HepG2 (cell line): ENCODE measurements at regions not wholly inside any gene's neighbourhood (a gene's known extent, or its start where the extent isn't known, plus 50 kb on each side); places are given as distances from the start of the nearest gene placed in this dataset.

Source experiments
- ATAC-seq: fragments of 200-7000 bp; cut with Tn5 transposase; 3 replicates; pipeline ENCODE4 v1.9.1; 2020; ENCODE audit warnings: mild to moderate bottlenecking, moderate library complexity
- BruUV-seq: library from RNA; stranded (reverse); fragments of 400-500 nt; replicated peaks from 2 replicates; lab custom pipeline; 2021; lab: Mats Ljungman, UMichigan
- CTCF ChIA-PET: fragments of 300-600 bp; formaldehyde crosslinking; extraction: SDS; loops from one replicate; lab custom pipeline; 2021; ENCODE audit warnings: low total read pairs, inconsistent platforms, low intra/inter-chr PET ratio; lab: Yijun Ruan, JAX
- POLR2A ChIA-PET: fragments of 350-600 bp; sonication (Branson Sonifier 250); formaldehyde crosslinking; loops from one replicate; lab custom pipeline; 2020; ENCODE audit warnings: antibody characterized with exemption, inconsistent platforms; lab: Yijun Ruan, JAX
- DNase-seq: peaks from one replicate; pipeline ENCODE4 v3.0.0-alpha.2; 2015; ENCODE audit warnings: low spot score
- FAIRE-seq: peaks from 3 replicates; lab custom pipeline; 2011; peaks lifted over from hg19 to GRCh38; lab: Jason Lieb, UNC
- H2AFZ ChIP-seq: one replicate; pipeline ENCODE4 v1.6.1; 2011; ENCODE audit warnings: low read length, inconsistent platforms
- H3K27ac ChIP-seq: fragments of 300-600 bp; 3 replicates; pipeline ENCODE4 v1.8.0; 2011; ENCODE audit warnings: mixed run types, mild to moderate bottlenecking, mixed read lengths, low read length, inconsistent platforms; ENCODE audit not compliant: insufficient read depth; ENCODE audit errors: extremely low read length
- H3K27me3 ChIP-seq, 2 experiments: fragments of 200-600 bp in 1 of 2; 2 replicates in 1 of 2; 3 replicates in 1 of 2; pipeline versions ENCODE4 v1.6.0 to v1.8.0; 2011; ENCODE audit warnings: low read length in 2 of 2, mild to moderate bottlenecking in 2 of 2, moderate library complexity in 2 of 2, inconsistent platforms in 1 of 2; ENCODE audit not compliant: insufficient read depth in 2 of 2, control insufficient read depth in 1 of 2
- H3K36me3 ChIP-seq, 2 experiments: fragments of 200-600 bp in 1 of 2; replicated peaks in 1 of 2; 2 replicates in 1 of 2; 3 replicates in 1 of 2; pipeline versions ENCODE4 v1.5.1 to v1.8.0; 2011; ENCODE audit warnings: low read length in 2 of 2, inconsistent platforms in 1 of 2; ENCODE audit not compliant: insufficient read depth in 2 of 2, control insufficient read depth in 1 of 2
- H3K4me1 ChIP-seq: 2 replicates; pipeline ENCODE4 v1.5.1; 2012; ENCODE audit warnings: low read length, inconsistent platforms; ENCODE audit not compliant: insufficient read depth
- H3K4me2 ChIP-seq: 2 replicates; pipeline ENCODE4 v1.6.0; 2011; ENCODE audit warnings: low read depth, low read length, inconsistent platforms
- H3K4me3 ChIP-seq, 3 experiments: fragments of 200-600 bp in 1 of 3; sonication (generic), shearing (Covaris generic) in 1 of 3; replicated peaks in 1 of 3; 2 replicates each; pipeline ENCODE4 v1.5.1; 2011 to 2016; ENCODE audit warnings: low read length in 3 of 3, inconsistent platforms in 2 of 3, low read depth in 2 of 3, mild to moderate bottlenecking in 2 of 3, control low read depth in 1 of 3, mixed read lengths in 1 of 3; ENCODE audit not compliant: insufficient read depth in 1 of 3
- H3K79me2 ChIP-seq: one replicate; pipeline ENCODE4 v1.6.1; 2011; ENCODE audit warnings: low read length, inconsistent platforms; ENCODE audit not compliant: insufficient read depth
- H3K9ac ChIP-seq: 2 replicates; pipeline ENCODE4 v1.6.0; 2011; ENCODE audit warnings: mild to moderate bottlenecking, low read depth, low read length, inconsistent platforms; ENCODE audit not compliant: insufficient read depth
- H3K9me3 ChIP-seq: 2 replicates; pipeline ENCODE4 v1.5.1; 2012; ENCODE audit warnings: mild to moderate bottlenecking, low read length
- H4K20me1 ChIP-seq: 2 replicates; pipeline ENCODE4 v1.6.0; 2011; ENCODE audit warnings: inconsistent platforms, mild to moderate bottlenecking, low read length, moderate library complexity; ENCODE audit not compliant: insufficient read depth
- ELF1 ChIP-seq: sonication (generic); formaldehyde crosslinking; IDR thresholded peaks from 2 replicates; pipeline ENCODE4 v1.4.0; 2020; ENCODE audit warnings: missing genetic modification reagents
- HIVEP1 ChIP-seq: sonication (generic); formaldehyde crosslinking; IDR thresholded peaks from 2 replicates; pipeline ENCODE4 v1.4.0; 2020; ENCODE audit warnings: mild to moderate bottlenecking, missing genetic modification reagents
- HNF4A ChIP-seq: sonication (generic); formaldehyde crosslinking; IDR thresholded peaks from 2 replicates; pipeline ENCODE4 v1.4.0; 2020; ENCODE audit warnings: missing genetic modification reagents
- MAFK ChIP-seq, 2 experiments: IDR thresholded peaks in 1 of 2; conservative IDR thresholded peaks in 1 of 2; 2 replicates each; pipeline ENCODE4 v1.6.1; 2011; ENCODE audit warnings: improper control_type of control experiment in 2 of 2, low read length in 2 of 2
- NR1H2 ChIP-seq: sonication (generic); formaldehyde crosslinking; IDR thresholded peaks from 2 replicates; pipeline ENCODE4 v1.8.1; 2022; ENCODE audit warnings: low read depth, missing genetic modification reagents, borderline replicate concordance
- SOX6 ChIP-seq, 2 experiments: fragments of 450-650 bp in 1 of 2; sonication (generic) in 1 of 2; formaldehyde crosslinking in 1 of 2; IDR thresholded peaks; 2 replicates each; pipeline versions ENCODE4 v1.4.0 to v1.6.1; 2017 to 2020; ENCODE audit warnings: antibody characterized with exemption in 1 of 2, mild to moderate bottlenecking in 1 of 2, missing genetic modification reagents in 1 of 2
- THYN1 ChIP-seq: sonication (generic); formaldehyde crosslinking; IDR thresholded peaks from 2 replicates; pipeline ENCODE4 v1.8.1; 2023; ENCODE audit warnings: low read depth, mild to moderate bottlenecking, moderate library complexity, missing genetic modification reagents, borderline replicate concordance
- WGBS: methylation state at CpG from one replicate; pipeline ENCODE4 v1.1.6; 2017; ENCODE audit warnings: low lambda C conversion rate; 5-methylcytosine and 5-hydroxymethylcytosine counted together
- in situ Hi-C: cut with HindIII; loops from 2 replicates; pipeline ENCODE4 v1.10.0; 2017; ENCODE audit warnings: low pct_unique_long_range_greater_than_20kb; ENCODE audit not compliant: extremely low pct_ligation_motif_present
- intact Hi-C: fragments of 100-400 bp; cut with micrococcal nuclease; formaldehyde crosslinking; loops from one replicate; pipeline ENCODE4 v1.10.0; 2022; ENCODE audit not compliant: unreplicated experiment
- TF ChIP-seq, protein P1 (sequence below): sonication (generic); formaldehyde crosslinking; IDR thresholded peaks from 2 replicates; pipeline ENCODE4 v1.4.0; 2020; ENCODE audit warnings: mild to moderate bottlenecking, missing genetic modification reagents

DNA sequence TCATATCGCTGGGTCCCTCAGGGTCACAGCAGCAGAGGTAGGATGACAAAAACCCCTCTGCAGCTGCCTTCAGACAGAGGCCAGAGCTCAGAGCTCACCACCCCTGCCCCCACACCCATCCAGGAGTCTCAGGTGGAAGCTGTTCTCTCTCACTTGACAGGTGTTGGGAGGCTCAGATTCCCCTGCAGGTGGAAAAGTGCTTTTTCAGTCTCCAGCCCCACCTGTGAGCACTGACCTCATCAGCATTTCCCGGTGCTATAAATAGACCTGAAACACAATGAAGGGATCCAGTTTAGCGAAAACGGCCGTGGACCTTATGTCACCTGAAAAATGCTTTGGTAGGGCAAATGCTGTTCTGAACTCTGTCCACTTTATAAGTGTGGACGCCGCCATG is 254.9 kb downstream of the NDUFA10 start:
- 31% methylated on average over 6 of the region's 7 CpGs for WGBS
- FAIRE-seq: no peak
- Histone ChIP-seq H3K9ac (no peak overlapping the region), H3K27me3 (peaks cover 13 to 78% of the 10 kb centered on the region in 2 experiments; a peak in 4 of 5 replicates), H3K4me2 (no peak overlapping the region), H3K4me1 (no peaks in the 10 kb centered on the region), H3K27ac (no peak overlapping the region), H3K9me3 (peaks cover 8% of the 10 kb centered on the region), H3K4me3 (no peak overlapping the region), H2AFZ (no peak overlapping the region), H3K79me2 (no peaks in the 10 kb centered on the region), H3K36me3 (no peaks in the 10 kb centered on the region), H4K20me1 (no peaks in the 10 kb centered on the region)
- in situ Hi-C loops (no loop called here), intact Hi-C loops (no loop called here)
- TF ChIP-seq NR1H2 (CRISPR knock-in tag) (no peak), HNF4A (CRISPR knock-in tag) (no peak), HIVEP1 (CRISPR knock-in tag) (no peak), THYN1 (CRISPR knock-in tag) (no peak), SOX6 (IDR thresholded peaks at IDR 0.05) (no peak), SOX6 (CRISPR knock-in tag; IDR thresholded peaks at IDR 0.05) (no peak)
- TF ChIP-seq, protein P1, sequence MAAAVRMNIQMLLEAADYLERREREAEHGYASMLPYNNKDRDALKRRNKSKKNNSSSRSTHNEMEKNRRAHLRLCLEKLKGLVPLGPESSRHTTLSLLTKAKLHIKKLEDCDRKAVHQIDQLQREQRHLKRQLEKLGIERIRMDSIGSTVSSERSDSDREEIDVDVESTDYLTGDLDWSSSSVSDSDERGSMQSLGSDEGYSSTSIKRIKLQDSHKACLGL: no peak
- ChIA-PET POLR2A (no interaction called here), CTCF (no interaction called here)
- DNase-seq: no peak
- no TSS peak for BruUV-seq
- no peak for ATAC-seq

DNA sequence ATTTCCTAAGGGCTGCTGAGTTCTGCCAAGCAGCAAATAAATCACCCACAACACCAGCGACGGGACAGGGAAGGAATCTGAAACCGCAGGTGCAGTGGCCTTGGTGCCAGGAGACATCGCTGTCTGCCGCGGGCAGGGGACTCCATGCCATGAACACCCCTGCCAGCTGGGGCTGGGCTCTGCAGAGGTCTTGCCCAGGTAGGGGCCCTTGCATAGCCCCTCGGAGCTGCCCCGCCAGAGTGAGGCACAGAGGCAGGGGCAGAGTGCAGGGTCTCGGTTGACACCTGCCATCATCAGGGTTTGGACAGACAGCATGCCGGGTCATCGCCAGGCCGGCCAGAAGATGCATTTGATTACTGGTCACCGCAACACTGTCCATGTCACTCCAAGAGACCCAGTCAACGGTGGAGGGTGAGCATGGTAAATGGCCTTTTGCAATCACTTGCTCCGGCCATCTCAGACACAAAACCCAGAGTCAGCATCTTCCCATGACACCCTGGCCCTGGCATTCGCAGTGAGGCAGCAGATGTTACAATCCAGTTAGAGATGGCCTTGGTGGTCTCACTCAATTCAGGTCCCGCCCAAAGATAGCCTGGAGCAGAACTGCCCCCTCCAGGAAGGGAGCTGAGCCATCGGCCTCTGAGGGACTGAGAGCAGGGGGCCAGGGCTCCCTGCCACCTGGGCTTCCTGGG is 255.4 kb downstream of the NDUFA10 start:
- 43% methylated on average over 11 of the region's 18 CpGs for WGBS
- no peak overlapping the region for H3K4me2 ChIP-seq
- H3K27me3 ChIP-seq: peaks cover 16 to 78% of the 10 kb centered on the region in 2 experiments; a peak in 4 of 5 replicates
- TF ChIP-seq ELF1 (CRISPR knock-in tag) (no peak), MAFK (conservative IDR thresholded peaks at IDR 0.05 in 1 of 2, IDR thresholded peaks at IDR 0.05 in 1 of 2; ENCODE audit: low read length in 2 of 2) (peak in 1 of 2 experiments; percentile 12; a peak in 1 of 4 replicates)
- POLR2A ChIA-PET: no interaction called here
- no peak overlapping the region for H3K9ac ChIP-seq
- in situ Hi-C loops: no loop called here
- H4K20me1 ChIP-seq: no peaks in the 10 kb centered on the region
- H3K36me3 ChIP-seq: no peaks in the 10 kb centered on the region
- FAIRE-seq (no peak), DNase-seq (no peak), ATAC-seq (no peak)
- H3K4me3 ChIP-seq: no peak overlapping the region
- H3K79me2 ChIP-seq: no peaks in the 10 kb centered on the region
- H3K27ac ChIP-seq: no peak overlapping the region
- no peak overlapping the region for H2AFZ ChIP-seq
- no peaks in the 10 kb centered on the region for H3K4me1 ChIP-seq
- H3K9me3 ChIP-seq: peaks cover 8% of the 10 kb centered on the region
- intact Hi-C loops: no loop called here
- BruUV-seq: no TSS peak
- CTCF ChIA-PET: no interaction called here
